GM19468 (cell line): ENCODE measurements at regions not wholly inside any gene's neighbourhood (a gene's known extent, or its start where the extent isn't known, plus 50 kb on each side); places are given as distances from the start of the nearest gene placed in this dataset.

ENCODE experiments used
- ATAC-seq: cut with Tn5 transposase; IDR thresholded peaks from one replicate; pipeline ENCODE4 v1.9.1; 2021; ENCODE audit warnings: mild to moderate bottlenecking, moderate library complexity, moderate number of reproducible peaks; ENCODE audit not compliant: unreplicated experiment; ENCODE audit errors: extremely low read depth

GRCh38 chr10:105534086-105534485 is 893.0 kb downstream of the SORCS3 start:
- no peak for ATAC-seq

DNA sequence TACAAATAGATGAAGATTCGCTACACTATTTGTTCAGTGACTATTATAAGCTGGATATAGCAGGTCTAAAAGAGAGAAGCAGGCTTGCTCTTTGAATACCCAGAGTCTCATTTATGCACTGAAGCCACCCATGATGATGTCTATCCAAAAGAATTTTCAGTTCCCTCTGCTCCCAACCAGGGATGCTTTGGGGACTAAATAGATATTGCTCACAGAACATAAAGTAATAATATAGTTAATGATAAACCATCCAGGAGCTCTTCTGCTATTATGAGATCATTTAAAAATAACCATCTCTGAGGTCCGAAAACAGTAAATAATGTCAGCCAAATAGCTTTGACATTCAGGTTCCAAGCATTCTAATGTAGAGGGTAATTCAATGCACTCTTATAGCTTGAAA is 875.4 kb downstream of the SORCS3 start:
- ATAC-seq = no peak

DNA sequence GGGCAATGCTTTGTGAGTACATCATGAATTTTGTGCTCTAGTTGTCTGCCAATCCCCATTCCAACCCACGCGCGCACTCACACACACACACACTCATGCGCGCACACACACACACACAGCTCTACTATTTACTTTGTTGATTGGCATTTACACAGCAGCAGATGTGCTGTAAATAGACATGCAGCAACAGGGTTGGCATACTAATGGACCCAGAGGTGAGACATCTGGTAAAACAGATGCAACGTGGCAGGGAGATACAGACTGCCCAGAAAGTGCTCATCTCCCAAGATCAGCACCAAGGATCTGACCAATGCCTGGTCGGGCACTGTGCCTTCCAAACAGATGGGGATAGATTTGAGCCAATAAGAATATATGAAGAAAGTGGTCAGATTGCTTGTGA is 873.0 kb downstream of the SORCS3 start:
- no peak for ATAC-seq

DNA sequence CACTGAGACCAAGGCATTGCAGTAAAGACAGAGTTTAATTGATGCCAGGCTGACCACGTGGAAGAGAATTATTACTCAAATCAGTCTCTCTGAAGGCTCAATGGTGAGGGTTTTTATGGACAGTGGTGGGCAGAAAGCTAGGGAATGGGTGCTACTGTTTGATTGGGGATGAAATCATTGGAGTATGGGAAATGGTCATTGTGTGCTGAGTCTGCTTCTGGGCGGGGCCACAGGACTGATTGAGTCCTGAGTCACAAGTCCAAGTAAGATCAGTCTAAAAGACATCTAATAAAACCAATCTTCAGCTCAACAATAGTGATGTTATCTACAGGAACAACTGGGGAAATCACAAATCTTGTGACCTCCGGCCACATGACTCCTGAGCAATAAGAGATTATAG is 868.4 kb downstream of the SORCS3 start:
- ATAC-seq = no peak

- ATAC-seq = no peak
Measured at GRCh38 chr10:105506262-105506661, 865.2 kb downstream of the SORCS3 start.

DNA sequence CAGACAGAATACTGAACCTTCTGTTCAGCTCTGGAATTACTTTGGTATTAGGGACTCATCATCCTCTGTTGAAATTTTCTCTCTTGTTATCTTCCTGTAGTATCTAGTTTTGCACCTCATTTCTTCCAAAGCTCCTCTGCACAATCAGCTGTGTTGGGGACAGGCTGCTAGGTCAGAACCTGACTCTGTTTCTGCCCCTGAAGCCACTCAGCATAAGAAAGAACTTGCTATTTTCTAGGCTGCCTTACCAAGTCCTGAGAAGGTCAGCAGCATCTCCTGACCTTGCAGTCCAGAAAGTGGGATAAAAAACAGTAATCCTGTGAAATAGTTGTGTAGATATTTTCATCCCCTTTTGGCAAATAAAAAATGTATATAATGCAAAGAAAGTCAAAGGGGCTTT is 862.6 kb downstream of the SORCS3 start:
- no peak for ATAC-seq

DNA sequence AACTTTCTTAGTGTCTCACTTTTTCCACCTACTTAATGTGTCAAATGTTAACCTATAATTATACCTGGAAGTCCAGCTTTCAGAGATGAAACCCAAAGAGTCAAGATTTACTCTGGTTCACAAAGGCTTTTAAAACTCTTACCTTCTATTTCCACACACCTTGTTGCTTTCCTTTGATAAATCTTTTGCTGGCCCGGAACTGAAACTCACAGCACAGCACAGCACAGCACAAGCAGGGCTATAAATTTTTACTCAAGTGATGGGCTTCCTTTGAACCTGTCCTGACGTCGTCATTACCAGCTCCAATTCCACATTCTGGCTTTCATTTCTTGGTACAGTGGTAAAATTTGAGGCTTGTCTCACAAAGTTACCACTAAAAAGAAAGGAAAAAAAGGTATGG is 861.0 kb downstream of the SORCS3 start:
- ATAC-seq = no peak

DNA sequence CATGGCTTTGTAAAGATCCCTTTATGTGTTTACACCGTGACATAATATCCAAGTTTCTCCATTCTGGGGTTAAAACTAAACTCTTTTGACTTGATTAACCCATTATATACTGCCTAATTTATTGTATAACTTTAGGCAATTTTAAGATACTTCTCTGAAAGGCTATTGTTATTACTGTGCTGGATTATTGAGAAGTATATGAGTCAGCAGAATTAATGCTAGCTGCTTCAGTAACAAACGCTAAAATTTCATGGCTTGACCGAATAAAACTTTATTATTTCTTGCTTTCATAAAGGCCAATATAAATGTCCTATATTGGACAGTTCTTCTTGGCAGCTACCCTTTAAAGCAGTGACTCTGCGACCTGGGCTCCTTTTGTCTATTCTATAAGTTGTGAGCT is 853.9 kb downstream of the SORCS3 start:
- no peak for ATAC-seq

GRCh38 chr10:105494303-105494702 is 853.2 kb downstream of the SORCS3 start:
- no peak for ATAC-seq

- no peak for ATAC-seq
Measured at GRCh38 chr10:105473170-105473569, 832.1 kb downstream of the SORCS3 start.

GRCh38 chr10:105468759-105469158 is 827.7 kb downstream of the SORCS3 start:
- ATAC-seq = no peak

DNA sequence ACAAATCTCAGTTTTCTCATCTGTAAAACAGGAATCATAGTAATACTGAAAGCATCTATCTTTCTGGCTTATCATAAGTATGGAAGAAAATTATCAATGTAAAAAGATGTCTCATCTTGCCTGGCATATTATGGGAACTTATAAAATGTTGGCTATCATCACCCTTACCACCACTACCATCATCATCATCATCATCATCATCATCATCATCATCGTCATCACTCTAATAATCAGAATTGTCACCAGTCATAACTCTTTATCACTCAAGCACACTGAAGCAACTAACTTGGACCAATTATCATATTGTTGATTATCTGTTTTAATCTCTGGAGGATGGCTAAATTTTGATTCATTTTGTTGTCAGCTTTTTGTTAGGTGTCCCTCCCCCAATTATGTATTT is 825.4 kb downstream of the SORCS3 start:
- no peak for ATAC-seq

GRCh38 chr10:105434970-105435369 is 793.9 kb downstream of the SORCS3 start:
- no peak for ATAC-seq

- no peak for ATAC-seq
Measured at GRCh38 chr10:105413997-105414396, 772.9 kb downstream of the SORCS3 start.

DNA sequence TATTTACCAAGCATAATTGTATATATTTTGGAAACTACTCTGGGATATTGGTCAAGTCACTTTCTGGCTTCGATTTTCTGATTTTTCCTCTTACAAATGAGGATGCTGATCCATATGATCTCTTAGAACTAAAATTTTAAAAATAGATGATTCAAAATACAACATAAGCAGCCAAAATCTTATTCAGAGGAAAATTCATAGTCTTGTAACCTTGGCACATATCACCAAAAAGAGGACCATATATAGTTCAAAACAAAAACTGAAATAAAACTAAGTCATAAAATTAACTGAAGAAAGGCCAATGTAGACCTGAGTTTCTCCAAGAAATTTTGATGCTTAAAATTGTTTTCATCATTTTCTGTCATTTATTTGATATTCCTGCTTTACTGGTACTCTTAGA is 768.3 kb downstream of the SORCS3 start:
- ATAC-seq = no peak

- no peak for ATAC-seq
Measured at GRCh38 chr10:105406488-105406887, 765.4 kb downstream of the SORCS3 start.

DNA sequence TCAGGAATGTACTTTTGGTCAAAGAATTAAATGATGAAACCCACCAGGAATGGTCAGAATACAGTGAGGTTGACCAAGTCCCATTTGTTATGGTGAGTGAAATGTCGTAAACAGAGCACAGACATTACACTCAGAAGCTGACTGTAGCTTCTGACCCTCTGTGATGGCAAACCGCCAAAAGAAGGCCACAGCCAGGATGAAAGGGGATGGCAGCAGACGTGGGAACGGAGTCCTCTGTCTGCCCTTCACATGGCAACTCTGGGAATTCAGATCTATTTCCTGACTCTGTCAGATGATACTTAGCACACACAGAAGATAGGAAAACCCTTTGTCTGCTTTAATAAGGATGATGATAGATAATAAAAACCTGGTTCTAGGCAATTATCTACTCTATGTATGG is 757.1 kb downstream of the SORCS3 start:
- no peak for ATAC-seq

DNA sequence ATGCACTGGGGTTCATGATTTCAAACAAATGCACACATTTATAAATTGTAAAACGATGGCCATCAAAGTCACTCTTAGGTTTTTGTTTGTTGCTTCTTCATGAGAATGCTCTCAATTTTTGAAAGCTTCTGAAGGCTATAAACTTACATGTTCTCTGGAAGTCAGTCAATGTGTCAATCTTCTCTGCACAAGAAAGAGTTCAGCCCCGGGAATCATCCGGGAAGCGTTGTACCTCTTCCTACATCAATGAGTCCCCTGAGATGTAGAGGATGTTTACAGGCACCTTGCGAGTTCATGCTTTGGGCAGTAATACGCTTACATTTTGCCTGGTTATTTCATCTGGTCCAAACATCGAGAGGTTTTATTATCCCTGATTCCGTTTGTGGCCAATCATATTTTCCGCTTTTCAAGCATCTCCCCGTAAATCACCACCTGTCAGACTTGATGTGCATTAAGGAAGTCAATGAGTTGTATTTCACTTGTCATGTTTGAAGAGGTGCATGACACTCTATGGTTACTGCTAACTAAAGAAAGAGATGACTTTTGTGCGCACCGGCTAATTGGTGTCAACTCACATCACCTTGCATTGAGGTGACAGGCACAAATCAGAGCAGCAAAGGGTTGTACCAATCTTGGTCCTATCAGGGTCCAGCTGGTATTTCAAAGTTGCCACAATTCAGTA is 750.7 kb downstream of the SORCS3 start:
- no peak for ATAC-seq

- ATAC-seq = no peak
Measured at GRCh38 chr10:105387971-105388370, 746.9 kb downstream of the SORCS3 start.

- no peak for ATAC-seq
Measured at GRCh38 chr10:105383978-105384377, 742.9 kb downstream of the SORCS3 start.

DNA sequence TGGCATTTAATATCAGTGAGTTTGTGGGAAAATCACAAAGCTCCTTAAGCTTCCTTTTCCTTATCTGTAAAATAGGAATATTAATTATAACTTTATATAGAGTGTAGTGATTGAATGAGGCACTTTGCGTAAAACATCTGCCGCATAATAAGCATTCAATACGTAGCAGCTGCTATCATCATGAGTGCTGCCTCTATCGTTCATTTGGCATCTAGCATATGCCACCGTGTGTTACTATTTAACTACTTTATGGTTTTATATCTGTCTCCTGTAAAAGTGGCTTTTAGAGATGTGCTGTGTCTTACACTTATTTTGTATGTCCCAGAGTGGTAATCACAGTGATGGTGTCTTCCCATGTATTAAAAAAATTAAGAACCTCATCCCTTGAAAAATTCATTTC is 729.6 kb downstream of the SORCS3 start:
- ATAC-seq = no peak

DNA sequence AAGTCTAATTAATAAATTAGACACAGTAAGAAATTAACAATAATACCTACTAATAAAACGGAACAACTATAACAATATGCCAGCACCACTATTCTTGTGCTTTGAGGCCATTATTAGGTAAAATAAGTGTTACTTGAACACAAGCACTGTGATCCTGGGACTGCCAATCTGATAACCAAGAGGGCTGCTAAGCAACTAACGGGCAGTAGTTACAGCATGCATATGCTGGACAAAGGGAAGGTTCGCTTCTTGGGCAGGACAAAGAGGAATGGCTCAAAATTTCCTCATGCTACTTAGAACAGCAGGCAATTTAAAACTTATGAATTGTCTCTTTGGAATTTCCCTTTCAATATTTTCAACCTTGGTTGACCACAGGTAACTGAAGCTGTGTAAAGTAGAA is 718.6 kb downstream of the SORCS3 start:
- ATAC-seq = no peak

DNA sequence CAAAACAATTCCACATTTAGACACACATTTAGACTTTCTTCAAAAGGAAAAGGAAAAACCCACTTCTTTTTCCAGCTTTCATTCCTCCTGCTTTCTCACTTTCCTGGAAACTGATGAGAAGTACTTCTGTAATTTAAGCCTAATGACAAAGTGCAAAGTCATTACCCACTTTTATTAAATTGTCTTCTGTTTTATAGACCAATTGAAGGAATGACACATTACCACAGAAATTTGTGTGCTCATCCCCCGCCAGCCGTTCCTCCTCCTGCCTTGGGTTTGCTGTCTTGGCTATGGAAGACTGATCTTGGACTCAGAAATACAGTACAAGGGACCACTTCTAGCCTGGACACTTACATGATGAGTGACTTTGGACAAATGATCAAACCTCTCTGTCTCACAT is 717.8 kb downstream of the SORCS3 start:
- no peak for ATAC-seq
